ENCODE measurements at regions not wholly inside any gene's neighbourhood (a gene's known extent, or its start where the extent isn't known, plus 50 kb on each side); places are given as distances from the start of the nearest gene placed in this dataset.

DNA sequence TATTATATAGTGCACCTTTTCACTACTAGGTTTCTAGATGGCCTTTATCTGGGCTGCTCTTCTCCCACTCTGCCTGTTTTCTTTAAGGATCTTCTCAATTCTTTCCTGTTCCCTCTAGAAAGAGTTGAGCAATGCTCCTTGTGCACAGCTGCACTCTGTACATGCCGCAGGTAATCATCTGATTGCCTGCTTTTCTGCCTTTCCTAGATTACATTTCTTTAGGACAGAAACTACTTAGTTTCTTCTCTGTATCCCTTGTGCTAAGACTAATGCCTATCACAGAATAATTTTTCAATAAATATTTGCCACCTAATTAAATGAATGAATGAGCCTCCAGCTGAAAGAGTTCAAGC lies 802.4 kb upstream of the ID2 start:
- no peak for TF ChIP-seq CTCF (IDR thresholded peaks at IDR 0.05)
- no peak for TF ChIP-seq POLR2A (IDR thresholded peaks at IDR 0.05)

Data from adrenal gland (tissue), 5 donors.